ENCODE measurements at regions not wholly inside any gene's neighbourhood (a gene's known extent, or its start where the extent isn't known, plus 50 kb on each side); places are given as distances from the start of the nearest gene placed in this dataset.

DNA sequence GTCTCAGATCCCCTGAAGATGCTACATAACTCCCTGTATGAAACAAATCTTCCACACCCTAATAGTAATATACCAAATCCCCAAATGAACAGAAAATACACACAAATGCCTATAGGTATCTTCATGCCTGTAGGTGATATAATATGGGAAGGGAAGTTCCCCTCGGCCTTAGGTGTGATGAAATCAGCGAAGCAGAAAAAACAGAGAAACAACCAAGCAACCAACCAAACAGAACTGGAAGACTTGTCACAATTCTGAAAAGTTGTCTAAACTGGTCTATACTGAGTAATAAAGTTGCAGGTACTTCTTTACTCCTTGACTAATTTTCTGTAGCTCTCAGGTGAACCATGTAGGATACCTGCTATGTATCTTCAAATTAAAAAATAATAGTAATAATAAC, 82.2 kb upstream of the SATB1 start:
- intact Hi-C loops (cut with micrococcal nuclease; ENCODE audit: unreplicated experiment): no loop called here
- Histone ChIP-seq H3K4me3 (ENCODE audit: low read depth, low read length, poor library complexity, severe bottlenecking) (no peak overlapping the region), H4K20me1 (ENCODE audit: insufficient read depth, low read length) (no peaks in the 10 kb centered on the region), H2AFZ (ENCODE audit: low read length) (peak overlapping the region; percentile 42; the same call in 1 of the 2 replicates), H3K9me3 (ENCODE audit: low read length) (no peaks in the 10 kb centered on the region), H3K36me3 (ENCODE audit: insufficient read depth, low read length) (no peaks in the 10 kb centered on the region), H3K9me2 (ENCODE audit: insufficient read depth, low read length) (no peaks in the 10 kb centered on the region), H3K27ac (ENCODE audit: low read depth, low read length, poor library complexity, severe bottlenecking) (no peak overlapping the region), H3K4me2 (ENCODE audit: low read length) (peak overlapping the region; percentile 17; the same call in 1 of the 2 replicates), H3K79me2 (ENCODE audit: insufficient read depth, low read depth, low read length) (no peaks in the 10 kb centered on the region), H3K4me1 (ENCODE audit: insufficient read depth, low read length, poor library complexity, severe bottlenecking) (peaks cover 16% of the 10 kb centered on the region)
- ChIA-PET CTCF (ENCODE audit: unreplicated experiment) (no interaction called here), POLR2A (no interaction called here)
- TF ChIP-seq EZH2phosphoT487 (IDR thresholded peaks at IDR 0.05; ENCODE audit: borderline replicate concordance, low read depth, low read length): no peak
- TF ChIP-seq, protein P1, sequence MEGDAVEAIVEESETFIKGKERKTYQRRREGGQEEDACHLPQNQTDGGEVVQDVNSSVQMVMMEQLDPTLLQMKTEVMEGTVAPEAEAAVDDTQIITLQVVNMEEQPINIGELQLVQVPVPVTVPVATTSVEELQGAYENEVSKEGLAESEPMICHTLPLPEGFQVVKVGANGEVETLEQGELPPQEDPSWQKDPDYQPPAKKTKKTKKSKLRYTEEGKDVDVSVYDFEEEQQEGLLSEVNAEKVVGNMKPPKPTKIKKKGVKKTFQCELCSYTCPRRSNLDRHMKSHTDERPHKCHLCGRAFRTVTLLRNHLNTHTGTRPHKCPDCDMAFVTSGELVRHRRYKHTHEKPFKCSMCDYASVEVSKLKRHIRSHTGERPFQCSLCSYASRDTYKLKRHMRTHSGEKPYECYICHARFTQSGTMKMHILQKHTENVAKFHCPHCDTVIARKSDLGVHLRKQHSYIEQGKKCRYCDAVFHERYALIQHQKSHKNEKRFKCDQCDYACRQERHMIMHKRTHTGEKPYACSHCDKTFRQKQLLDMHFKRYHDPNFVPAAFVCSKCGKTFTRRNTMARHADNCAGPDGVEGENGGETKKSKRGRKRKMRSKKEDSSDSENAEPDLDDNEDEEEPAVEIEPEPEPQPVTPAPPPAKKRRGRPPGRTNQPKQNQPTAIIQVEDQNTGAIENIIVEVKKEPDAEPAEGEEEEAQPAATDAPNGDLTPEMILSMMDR (conservative IDR thresholded peaks at IDR 0.05; ENCODE audit: low read length): no peak
- DNase-seq (ENCODE audit: low spot score): peak; percentile 22
- BruUV-seq (replicated peaks): no TSS peak

DNA sequence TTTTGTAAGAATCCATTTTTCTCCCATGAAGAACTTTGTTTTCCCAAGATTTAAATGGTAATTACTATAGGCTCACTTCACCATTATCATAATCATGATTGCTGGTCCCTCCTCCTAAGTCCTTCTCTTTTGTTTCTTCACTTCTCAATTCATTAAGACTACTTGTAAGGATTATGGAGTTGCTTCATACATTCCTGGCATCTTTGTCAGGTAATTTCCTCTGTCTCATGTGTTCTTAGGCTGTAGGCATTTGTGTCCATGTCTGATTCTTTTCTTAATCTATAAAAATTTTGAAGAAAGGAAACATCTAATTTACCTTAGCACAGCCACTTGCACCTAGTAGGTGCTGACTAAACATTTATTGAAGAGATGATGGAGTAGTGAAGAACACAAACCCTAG, 79.9 kb upstream of the SATB1 start:
- no peaks in the 10 kb centered on the region for H3K9me2 ChIP-seq (ENCODE audit: insufficient read depth, low read length)
- intact Hi-C loops (cut with micrococcal nuclease; ENCODE audit: unreplicated experiment): no loop called here
- no peak for DNase-seq (ENCODE audit: low spot score)
- no peaks in the 10 kb centered on the region for H3K79me2 ChIP-seq (ENCODE audit: insufficient read depth, low read depth, low read length)
- H2AFZ ChIP-seq (ENCODE audit: low read length): no peak overlapping the region
- H3K36me3 ChIP-seq (ENCODE audit: insufficient read depth, low read length): peaks cover 11% of the 10 kb centered on the region; the same call in 1 of the 2 replicates
- no peak overlapping the region for H3K27ac ChIP-seq (ENCODE audit: low read depth, low read length, poor library complexity, severe bottlenecking)
- TF ChIP-seq, protein P1 (conservative IDR thresholded peaks at IDR 0.05; ENCODE audit: low read length): no peak
- no peak for TF ChIP-seq EZH2phosphoT487 (IDR thresholded peaks at IDR 0.05; ENCODE audit: borderline replicate concordance, low read depth, low read length)
- no TSS peak for BruUV-seq (replicated peaks)
- ChIA-PET POLR2A (no interaction called here), CTCF (ENCODE audit: unreplicated experiment) (no interaction called here)
- H4K20me1 ChIP-seq (ENCODE audit: insufficient read depth, low read length): no peaks in the 10 kb centered on the region
- H3K4me2 ChIP-seq (ENCODE audit: low read length): no peak overlapping the region
- H3K9me3 ChIP-seq (ENCODE audit: low read length): peaks cover 5% of the 10 kb centered on the region; the same call in 1 of the 2 replicates
- peaks cover 20% of the 10 kb centered on the region for H3K4me1 ChIP-seq (ENCODE audit: insufficient read depth, low read length, poor library complexity, severe bottlenecking)
- H3K4me3 ChIP-seq (ENCODE audit: low read depth, low read length, poor library complexity, severe bottlenecking): no peak overlapping the region

DNA sequence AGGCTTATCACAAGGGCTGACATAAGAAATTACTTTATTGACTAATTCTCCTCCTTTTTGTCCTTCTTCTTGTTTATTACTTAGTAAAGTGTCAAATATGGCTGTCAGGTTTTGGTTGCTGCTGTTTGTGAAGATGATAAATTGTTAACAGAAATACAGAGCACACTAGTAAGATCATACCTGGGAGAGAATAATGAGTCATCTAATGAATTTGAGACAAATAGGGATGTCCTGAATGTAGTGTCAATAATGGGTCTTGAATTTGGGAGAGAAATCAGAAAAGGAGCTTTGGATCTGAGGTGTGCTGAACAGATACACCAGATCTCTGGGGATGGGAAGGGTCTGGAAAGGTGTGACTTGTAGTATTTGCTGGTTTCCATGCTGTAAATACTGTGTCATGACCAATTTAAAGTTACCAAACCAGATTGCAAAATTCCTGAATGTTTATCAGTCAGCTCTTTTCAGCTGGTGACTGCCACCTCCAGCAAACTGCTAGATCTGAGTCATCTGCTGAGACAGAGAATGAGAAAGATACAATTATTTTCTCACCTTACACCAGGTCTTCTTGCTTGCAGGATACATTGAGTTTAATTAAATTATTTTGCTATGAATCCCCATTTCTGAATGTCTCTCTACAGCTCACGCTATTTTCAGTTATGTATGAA, 76.7 kb upstream of the SATB1 start:
- CTCF ChIA-PET (ENCODE audit: unreplicated experiment): no interaction called here
- POLR2A ChIA-PET: interaction anchor here (0.6 to 1.4 kb wide), 2 partner anchors 21 to 26 kb away, joined by 4 read pairs; no protein-coding TSS in a partner anchor
- TF ChIP-seq EZH2phosphoT487 (IDR thresholded peaks at IDR 0.05; ENCODE audit: borderline replicate concordance, low read depth, low read length): no peak
- Histone ChIP-seq H4K20me1 (ENCODE audit: insufficient read depth, low read length) (no peaks in the 10 kb centered on the region), H3K4me3 (ENCODE audit: low read depth, low read length, poor library complexity, severe bottlenecking) (no peak overlapping the region), H3K27ac (ENCODE audit: low read depth, low read length, poor library complexity, severe bottlenecking) (no peak overlapping the region), H3K9me3 (ENCODE audit: low read length) (peaks cover 20% of the 10 kb centered on the region; the same call in 1 of the 2 replicates), H3K36me3 (ENCODE audit: insufficient read depth, low read length) (peaks cover 15% of the 10 kb centered on the region; the same call in 1 of the 2 replicates), H3K4me2 (ENCODE audit: low read length) (no peak overlapping the region), H3K4me1 (ENCODE audit: insufficient read depth, low read length, poor library complexity, severe bottlenecking) (peaks cover 36% of the 10 kb centered on the region), H3K9me2 (ENCODE audit: insufficient read depth, low read length) (no peaks in the 10 kb centered on the region), H3K79me2 (ENCODE audit: insufficient read depth, low read depth, low read length) (no peaks in the 10 kb centered on the region), H2AFZ (ENCODE audit: low read length) (peak overlapping the region; percentile 45; the same call in 1 of the 2 replicates)
- no peak for DNase-seq (ENCODE audit: low spot score)
- BruUV-seq (replicated peaks): no TSS peak
- intact Hi-C loops (cut with micrococcal nuclease; ENCODE audit: unreplicated experiment): loop anchor here (5.0 kb wide), 2 partner anchors 80 to 260 kb away; no protein-coding TSS in a partner anchor

Measured in OCI-LY7 (cell line).